CD4-positive, alpha-beta T cell treated with Interferon alpha-2 for 1 hour (primary cell): ENCODE measurements at regions not wholly inside any gene's neighbourhood (a gene's known extent, or its start where the extent isn't known, plus 50 kb on each side); places are given as distances from the start of the nearest gene placed in this dataset.

Source experiments
- DNase-seq, 2 donors: peaks; one replicate each; pipeline ENCODE4 v3.0.0-alpha.2; 2020 to 2022

GRCh38 chr4:189049682-189050081, 891.0 kb upstream of the FRG1 start:
- DNase-seq, result no peak

- DNase-seq, result no peak
Observed at GRCh38 chr4:189050643-189051042, 890.0 kb upstream of the FRG1 start.

DNA sequence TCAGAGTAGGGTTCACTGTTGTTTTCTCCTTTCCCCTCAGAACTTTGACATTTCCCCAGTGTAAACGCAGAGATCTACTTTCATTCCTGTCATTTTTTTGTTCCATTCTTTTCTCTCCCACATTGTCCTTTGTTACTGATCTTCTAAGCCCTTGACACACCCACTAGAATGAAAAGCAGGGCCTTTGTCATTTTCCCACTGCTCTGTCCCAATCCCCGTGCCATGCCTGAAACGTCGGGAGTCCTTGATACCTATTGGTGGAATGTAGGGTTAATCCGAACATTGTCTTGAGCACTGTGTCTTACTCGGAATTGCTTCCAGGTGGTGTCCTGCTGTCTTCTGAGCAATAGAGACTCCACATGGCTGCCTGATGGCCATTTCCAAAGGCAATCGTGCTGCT, 887.1 kb upstream of the FRG1 start:
- no peak for DNase-seq

DNA sequence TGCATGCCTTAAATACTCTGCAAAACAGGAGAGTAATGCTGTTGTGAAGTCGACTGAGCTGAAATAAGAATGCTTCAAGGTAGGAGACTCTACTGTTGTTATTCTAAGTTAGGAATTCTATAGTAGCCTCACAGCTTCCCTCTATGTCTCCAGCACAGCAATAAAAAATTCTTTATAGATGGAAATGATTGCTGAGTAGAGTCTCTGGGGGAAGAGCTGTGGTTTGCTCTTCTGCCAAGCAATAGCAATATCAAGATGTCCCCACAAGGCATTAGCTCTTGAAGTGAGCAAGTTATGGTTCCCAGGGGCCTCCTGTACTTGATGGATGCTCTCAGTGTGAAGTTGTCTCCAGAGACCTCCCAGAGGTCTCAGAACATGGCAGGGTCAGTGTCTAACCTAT, 880.6 kb upstream of the FRG1 start:
- DNase-seq, result no peak

DNA sequence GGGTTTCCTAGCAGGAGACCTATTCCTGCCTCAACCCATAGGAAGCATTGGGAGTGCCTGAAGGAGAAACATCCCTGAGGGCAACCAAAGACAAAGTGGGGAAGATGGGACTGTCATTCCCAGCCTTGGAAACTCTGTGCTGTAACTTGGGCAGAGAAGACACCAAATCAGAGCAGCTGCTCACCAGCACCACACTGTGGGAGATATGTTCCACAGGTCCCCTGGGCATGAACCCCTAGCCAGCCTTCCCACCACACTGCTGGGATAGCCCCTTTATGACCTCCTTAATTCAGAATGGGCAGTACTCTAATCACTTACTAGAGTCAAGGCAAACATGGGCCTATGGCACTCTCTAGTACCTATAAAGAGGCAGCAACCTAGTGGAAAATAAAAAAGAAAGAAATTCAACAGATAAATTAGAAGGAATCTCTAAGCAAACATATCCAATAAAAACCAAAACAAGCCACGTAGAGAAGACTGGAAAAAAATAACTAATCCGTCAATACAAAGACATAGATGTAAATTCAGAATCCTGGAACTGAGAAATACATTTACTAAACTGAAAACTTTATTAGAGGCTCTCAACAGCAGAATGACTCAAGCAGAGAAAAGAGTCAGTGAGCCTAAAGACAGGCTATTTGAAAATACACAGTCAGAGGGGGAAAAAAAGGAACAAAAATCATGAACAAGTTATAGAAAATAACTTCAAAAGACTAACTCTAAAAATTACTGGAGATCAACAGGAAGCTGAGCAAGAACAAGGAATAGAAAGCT, 878.4 kb upstream of the FRG1 start:
- DNase-seq, result no peak

DNA sequence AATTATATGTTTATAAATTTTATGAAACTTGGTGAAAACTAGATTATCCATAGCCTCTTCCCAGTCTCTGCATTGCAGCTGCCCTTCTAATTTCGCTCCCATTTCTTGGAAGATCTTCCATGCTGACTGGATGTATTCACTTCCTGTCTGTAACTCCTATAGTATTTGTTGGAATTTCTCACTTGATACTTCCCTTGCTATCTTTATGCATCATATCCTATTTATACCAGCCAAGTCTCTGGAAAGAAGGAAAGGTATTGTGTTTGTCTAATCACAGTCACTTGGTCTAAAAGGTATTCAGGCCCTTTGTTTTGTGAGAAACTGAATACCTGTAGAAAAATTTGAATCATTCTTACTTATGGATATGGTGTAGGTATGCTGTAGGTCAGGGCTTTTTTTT, 870.9 kb upstream of the FRG1 start:
- DNase-seq, result no peak

- DNase-seq, result no peak
Observed at GRCh38 chr4:189071241-189071640, 869.4 kb upstream of the FRG1 start.

GRCh38 chr4:189073739-189074138, 866.9 kb upstream of the FRG1 start:
- DNase-seq, result no peak

GRCh38 chr4:189081826-189082225, 858.8 kb upstream of the FRG1 start:
- DNase-seq, result no peak

DNA sequence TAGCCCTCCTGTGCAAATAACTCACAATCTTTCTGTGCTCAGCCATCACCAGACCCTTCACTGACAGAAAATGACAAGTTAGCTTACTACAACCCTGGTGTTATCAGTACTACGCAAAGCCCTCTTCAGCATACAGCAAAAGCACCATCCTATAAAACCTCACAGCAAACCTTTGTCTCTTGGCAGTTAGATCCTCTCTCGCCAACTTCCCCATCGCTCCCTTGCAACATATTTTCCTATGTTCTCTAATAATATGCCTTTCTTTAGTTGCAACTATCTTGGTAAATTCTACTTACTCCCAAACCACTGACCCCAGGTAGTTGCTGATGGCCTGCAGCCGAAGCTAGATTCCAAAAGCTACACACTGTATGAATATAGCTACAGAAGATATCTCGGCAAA, 856.9 kb upstream of the FRG1 start:
- no peak for DNase-seq

DNA sequence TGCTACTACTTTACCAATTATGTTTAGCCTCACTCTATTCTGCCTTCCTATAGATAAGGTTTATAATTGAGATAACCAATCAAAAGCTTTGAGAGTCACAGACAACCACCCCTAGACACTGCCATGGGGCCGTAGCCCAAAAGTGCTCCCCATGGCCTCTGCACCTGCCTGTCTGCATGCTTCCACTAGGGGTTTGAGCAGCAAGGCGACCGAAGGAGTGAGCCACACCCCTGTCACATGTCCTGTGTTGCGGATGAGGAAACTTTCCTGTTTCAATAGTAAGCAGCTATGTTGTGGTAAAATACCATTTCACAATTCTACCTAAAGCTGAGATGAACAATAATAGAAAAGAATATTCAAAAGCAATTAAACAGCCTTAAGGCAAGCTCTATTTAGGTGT, 856.0 kb upstream of the FRG1 start:
- no peak for DNase-seq

DNA sequence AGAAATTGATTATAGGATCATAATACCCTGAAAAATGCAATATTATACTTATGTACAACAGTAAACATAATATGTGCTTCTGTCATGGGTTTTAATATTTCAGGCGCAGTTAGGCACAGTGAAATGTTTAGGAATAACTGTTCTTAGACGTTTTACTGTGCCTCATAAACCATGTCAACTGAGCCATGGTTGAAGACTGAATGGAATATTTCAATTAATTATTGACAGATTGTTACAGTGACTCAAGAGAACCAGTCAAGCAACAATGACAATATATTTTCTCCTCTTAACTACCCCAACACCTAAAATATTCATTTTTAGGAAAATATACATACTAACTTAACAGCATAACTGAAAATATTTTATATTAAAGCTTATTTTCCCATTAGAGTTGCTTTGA, 852.7 kb upstream of the FRG1 start:
- no peak for DNase-seq

GRCh38 chr4:189088780-189089179, 851.9 kb upstream of the FRG1 start:
- no peak for DNase-seq

- DNase-seq, result no peak
Observed at GRCh38 chr4:189090174-189090814, 850.4 kb upstream of the FRG1 start.

DNA sequence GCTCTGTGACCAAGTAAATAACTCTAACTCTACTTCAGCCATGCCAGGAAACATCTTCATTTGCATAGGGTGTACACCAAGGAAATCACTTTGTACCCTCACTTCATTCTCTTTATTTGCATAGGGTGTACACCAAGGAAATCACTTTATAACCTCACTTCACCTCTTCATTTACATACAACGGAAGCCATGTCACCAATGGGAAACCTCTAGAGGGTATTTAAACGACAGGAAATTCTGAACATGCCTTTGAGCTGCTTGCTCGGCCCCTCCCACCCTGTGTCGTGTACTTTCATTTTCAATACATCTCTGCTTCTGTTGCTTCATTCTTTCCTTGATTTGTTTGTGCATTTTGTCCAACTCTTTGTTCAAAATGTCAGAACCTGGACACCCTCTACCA, 848.1 kb upstream of the FRG1 start:
- DNase-seq, result no peak

GRCh38 chr4:189096108-189096507, 844.6 kb upstream of the FRG1 start:
- no peak for DNase-seq

DNA sequence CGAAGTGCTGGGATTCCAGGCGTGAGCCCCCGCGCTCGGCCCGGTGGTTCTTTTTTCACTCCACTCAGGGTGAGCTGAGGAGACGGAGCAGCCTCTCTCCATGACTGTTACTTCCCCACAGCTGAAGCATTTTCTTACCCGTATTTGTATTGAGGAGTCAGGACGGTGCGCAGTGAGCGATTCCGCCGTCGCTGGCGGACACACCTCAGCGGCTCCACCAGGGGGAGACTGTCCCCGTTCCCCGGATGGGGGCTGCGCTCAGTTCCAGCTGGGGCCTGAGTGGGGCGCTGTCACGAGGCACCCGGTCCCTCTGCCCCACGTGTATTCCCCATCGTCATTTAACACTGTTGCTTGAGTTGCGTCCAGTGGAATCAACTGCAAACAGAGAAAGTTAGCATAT, 844.0 kb upstream of the FRG1 start:
- DNase-seq, result no peak

DNA sequence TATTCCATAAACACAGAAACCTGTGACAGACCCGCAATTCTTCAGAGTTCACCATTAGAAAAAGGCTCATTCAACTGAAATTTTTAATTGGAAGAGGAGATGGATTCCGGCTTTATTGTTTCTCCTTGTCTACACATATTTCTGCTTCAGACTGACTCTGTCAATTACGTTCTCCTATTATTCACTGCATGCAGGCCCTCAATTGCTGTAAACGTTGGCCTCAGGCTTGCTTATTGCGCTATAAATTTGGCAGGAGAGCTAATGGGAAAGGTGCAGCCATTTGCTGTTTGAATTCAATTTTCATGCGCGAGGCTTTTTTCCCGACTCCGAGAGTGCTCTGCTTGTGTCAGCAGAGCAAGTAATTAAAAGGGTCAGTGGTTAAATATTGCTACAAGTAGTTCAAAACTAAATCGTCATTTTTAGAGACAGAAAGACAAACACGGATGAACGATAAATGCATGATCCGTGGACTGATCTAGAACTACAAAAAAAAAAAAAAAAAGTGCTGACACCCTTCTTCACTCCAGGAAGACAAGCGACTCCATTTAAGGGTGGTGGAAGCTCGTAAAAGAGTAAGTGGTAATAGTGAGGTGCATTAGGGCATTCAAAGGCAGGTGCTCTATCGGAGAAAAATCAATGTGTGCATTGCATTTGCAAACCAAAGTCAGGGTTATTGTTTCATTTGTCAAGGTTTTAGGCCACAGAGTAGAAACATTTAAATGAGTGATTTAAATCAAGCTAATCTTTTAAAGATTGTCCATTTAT, 841.6 kb upstream of the FRG1 start:
- DNase-seq, result no peak

DNA sequence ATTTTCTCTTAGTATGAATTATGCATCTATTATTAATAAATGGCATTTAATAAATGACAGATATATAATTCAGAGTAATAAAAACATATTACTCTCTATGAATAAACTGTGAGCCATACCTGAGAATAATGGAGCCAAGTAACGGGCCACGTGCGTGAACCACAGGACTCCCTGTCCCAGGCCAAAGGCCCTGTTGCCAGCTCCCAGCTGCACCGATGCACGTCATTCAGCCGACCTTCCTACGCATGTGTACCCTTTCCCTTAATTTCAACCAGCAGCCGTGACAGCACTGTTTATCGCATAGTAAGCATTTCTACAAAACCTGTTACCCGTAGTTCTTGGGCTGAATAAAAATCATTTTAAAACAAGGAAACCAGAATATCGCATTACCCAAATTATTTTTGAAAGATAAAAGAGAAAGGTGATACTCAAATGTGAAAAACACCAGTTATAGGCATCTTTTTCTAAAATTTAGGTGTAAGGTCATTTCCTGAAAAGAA, 827.2 kb upstream of the FRG1 start:
- DNase-seq, result no peak

DNA sequence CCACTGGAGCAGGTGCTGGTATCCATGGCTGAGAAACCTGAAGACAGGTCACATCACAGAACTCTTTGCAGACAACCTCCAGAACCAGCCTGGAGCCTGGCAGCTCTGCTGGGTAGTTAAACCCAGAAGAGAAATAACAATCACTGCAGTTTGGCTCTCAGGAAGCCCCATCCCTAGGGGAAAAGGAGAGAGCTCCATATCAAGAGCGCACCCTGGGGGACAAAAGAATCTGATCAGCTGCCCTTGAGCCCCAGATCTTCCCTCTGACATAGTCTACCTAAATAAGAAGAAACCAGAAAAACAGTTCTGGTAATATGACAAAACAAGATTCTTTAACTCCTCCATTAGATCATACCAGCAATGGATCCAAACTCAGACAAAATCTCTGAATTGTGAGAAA, 823.2 kb upstream of the FRG1 start:
- no peak for DNase-seq

GRCh38 chr4:189121336-189121735, 819.3 kb upstream of the FRG1 start:
- DNase-seq, result no peak

GRCh38 chr4:189124149-189124758, 816.4 kb upstream of the FRG1 start:
- no peak for DNase-seq

- DNase-seq, result no peak
Observed at GRCh38 chr4:189124791-189125190, 815.9 kb upstream of the FRG1 start.
